ENCODE measurements at regions not wholly inside any gene's neighbourhood (a gene's known extent, or its start where the extent isn't known, plus 50 kb on each side); places are given as distances from the start of the nearest gene placed in this dataset.

GRCh38 chr2:163463411-163463810 is 272.4 kb downstream of the FIGN start:
- no peak for DNase-seq (ENCODE audit: low read depth)
- no peak for TF ChIP-seq CTCF (IDR thresholded peaks at IDR 0.05; ENCODE audit: insufficient read depth, low read depth, low read length)
- ChIA-PET CTCF (interaction anchor here (0.6 kb wide), 1 partner anchor 120 kb away, joined by 3 read pairs; no protein-coding TSS in a partner anchor), POLR2A (no interaction called here)
- H3K4me3 ChIP-seq (ENCODE audit: low read depth, low read length): no peak overlapping the region
- H3K36me3 ChIP-seq (ENCODE audit: control insufficient read depth, insufficient read depth, low read length): no peaks in the 10 kb centered on the region
- peaks cover 14% of the 10 kb centered on the region for H3K27me3 ChIP-seq (ENCODE audit: control insufficient read depth, insufficient read depth, low read length)

GRCh38 chr2:163462993-163463392 is 272.8 kb downstream of the FIGN start:
- peaks cover 14% of the 10 kb centered on the region for H3K27me3 ChIP-seq (ENCODE audit: control insufficient read depth, insufficient read depth, low read length)
- CTCF ChIA-PET: interaction anchor here (0.6 kb wide), 1 partner anchor 120 kb away, joined by 3 read pairs; no protein-coding TSS in a partner anchor
- no peak overlapping the region for H3K4me3 ChIP-seq (ENCODE audit: low read depth, low read length)
- TF ChIP-seq CTCF (IDR thresholded peaks at IDR 0.05; ENCODE audit: insufficient read depth, low read depth, low read length): no peak
- POLR2A ChIA-PET: no interaction called here
- no peak for DNase-seq (ENCODE audit: low read depth)
- no peaks in the 10 kb centered on the region for H3K36me3 ChIP-seq (ENCODE audit: control insufficient read depth, insufficient read depth, low read length)

- Histone ChIP-seq H3K36me3 (ENCODE audit: control insufficient read depth, insufficient read depth, low read length) (no peaks in the 10 kb centered on the region), H3K27me3 (ENCODE audit: control insufficient read depth, insufficient read depth, low read length) (no peaks in the 10 kb centered on the region; the same call in 1 of the 2 replicates), H3K4me3 (ENCODE audit: low read depth, low read length) (no peak overlapping the region)
- no peak for TF ChIP-seq CTCF (IDR thresholded peaks at IDR 0.05; ENCODE audit: insufficient read depth, low read depth, low read length)
- CTCF ChIA-PET: no interaction called here
- DNase-seq (ENCODE audit: low read depth): no peak
- POLR2A ChIA-PET: no interaction called here
Observed at GRCh38 chr2:163459986-163460385, 275.8 kb downstream of the FIGN start.

- no peak for TF ChIP-seq CTCF (IDR thresholded peaks at IDR 0.05; ENCODE audit: insufficient read depth, low read depth, low read length)
- no peaks in the 10 kb centered on the region for H3K36me3 ChIP-seq (ENCODE audit: control insufficient read depth, insufficient read depth, low read length)
- no peaks in the 10 kb centered on the region; the same call in 1 of the 2 replicates for H3K27me3 ChIP-seq (ENCODE audit: control insufficient read depth, insufficient read depth, low read length)
- ChIA-PET POLR2A (no interaction called here), CTCF (interaction anchor here (1.5 kb wide), 1 partner anchor 111 kb away, joined by 3 read pairs; no protein-coding TSS in a partner anchor)
- no peak for DNase-seq (ENCODE audit: low read depth)
- H3K4me3 ChIP-seq (ENCODE audit: low read depth, low read length): no peak overlapping the region
Observed at GRCh38 chr2:163456953-163457743, 278.7 kb downstream of the FIGN start.

GRCh38 chr2:163455815-163456214 is 280.0 kb downstream of the FIGN start:
- CTCF ChIA-PET: interaction anchor here (1.5 kb wide), 1 partner anchor 110 kb away, joined by 3 read pairs; no protein-coding TSS in a partner anchor
- Histone ChIP-seq H3K36me3 (ENCODE audit: control insufficient read depth, insufficient read depth, low read length) (no peaks in the 10 kb centered on the region), H3K27me3 (ENCODE audit: control insufficient read depth, insufficient read depth, low read length) (no peaks in the 10 kb centered on the region; the same call in 1 of the 2 replicates), H3K4me3 (ENCODE audit: low read depth, low read length) (no peak overlapping the region)
- no peak for TF ChIP-seq CTCF (IDR thresholded peaks at IDR 0.05; ENCODE audit: insufficient read depth, low read depth, low read length)
- POLR2A ChIA-PET: no interaction called here
- no peak for DNase-seq (ENCODE audit: low read depth)
